ENCODE measurements at regions not wholly inside any gene's neighbourhood (a gene's known extent, or its start where the extent isn't known, plus 50 kb on each side); places are given as distances from the start of the nearest gene placed in this dataset.

DNA sequence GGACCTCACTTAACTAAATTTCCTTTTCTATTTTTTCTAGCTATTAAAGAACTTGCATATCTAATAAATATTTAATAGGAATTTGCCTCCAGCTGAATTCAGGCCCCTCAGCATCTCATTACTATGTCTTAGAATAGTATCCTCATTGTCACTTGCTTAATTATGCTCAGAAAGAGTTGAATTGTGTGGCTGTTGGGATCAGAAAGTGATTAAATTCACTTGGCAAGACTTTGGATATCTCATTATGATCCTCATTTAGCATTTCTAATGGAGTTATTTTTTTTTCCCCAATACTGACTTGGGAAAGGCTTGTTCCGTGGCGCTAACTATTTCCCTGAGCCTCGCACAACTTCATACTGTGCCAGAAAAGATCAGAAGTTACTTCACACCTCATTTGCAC is 158.8 kb downstream of the IDS start:
- Histone ChIP-seq H3K27ac (no peak overlapping the region), H3K36me3 (no peaks in the 10 kb centered on the region), H3K27me3 (no peaks in the 10 kb centered on the region), H3K4me1 (no peaks in the 10 kb centered on the region), H3K4me3 (no peak overlapping the region), H3K9me3 (no peaks in the 10 kb centered on the region)
- intact Hi-C loops (cut with DNase I; ENCODE audit: low total_unique reads) = no loop called here
- DNase-seq = no peak
- TF ChIP-seq POLR2A (IDR thresholded peaks at IDR 0.05) = no peak
- TF ChIP-seq, protein P1, sequence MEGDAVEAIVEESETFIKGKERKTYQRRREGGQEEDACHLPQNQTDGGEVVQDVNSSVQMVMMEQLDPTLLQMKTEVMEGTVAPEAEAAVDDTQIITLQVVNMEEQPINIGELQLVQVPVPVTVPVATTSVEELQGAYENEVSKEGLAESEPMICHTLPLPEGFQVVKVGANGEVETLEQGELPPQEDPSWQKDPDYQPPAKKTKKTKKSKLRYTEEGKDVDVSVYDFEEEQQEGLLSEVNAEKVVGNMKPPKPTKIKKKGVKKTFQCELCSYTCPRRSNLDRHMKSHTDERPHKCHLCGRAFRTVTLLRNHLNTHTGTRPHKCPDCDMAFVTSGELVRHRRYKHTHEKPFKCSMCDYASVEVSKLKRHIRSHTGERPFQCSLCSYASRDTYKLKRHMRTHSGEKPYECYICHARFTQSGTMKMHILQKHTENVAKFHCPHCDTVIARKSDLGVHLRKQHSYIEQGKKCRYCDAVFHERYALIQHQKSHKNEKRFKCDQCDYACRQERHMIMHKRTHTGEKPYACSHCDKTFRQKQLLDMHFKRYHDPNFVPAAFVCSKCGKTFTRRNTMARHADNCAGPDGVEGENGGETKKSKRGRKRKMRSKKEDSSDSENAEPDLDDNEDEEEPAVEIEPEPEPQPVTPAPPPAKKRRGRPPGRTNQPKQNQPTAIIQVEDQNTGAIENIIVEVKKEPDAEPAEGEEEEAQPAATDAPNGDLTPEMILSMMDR (IDR thresholded peaks at IDR 0.05) = no peak

DNA sequence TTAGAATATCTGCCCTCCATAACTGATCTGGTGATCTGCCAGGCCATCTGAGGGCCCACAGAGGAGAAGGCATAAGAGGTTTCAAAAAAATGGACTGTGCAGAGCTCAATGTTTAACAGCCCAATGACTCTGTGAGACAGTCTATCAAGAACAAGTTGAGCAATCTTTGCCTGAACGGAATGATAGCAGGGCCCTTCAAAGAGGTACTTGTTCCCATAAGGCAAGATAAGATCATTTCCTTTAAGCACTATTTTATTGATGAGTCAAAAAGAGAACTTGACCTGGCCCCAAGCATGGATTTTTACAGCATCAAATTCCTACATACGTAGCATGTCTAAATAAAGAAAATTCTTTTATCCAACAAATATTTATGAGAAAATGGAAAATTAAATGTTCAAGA is 182.8 kb downstream of the IDS start:
- H3K9me3 ChIP-seq = no peaks in the 10 kb centered on the region
- H3K4me1 ChIP-seq = no peaks in the 10 kb centered on the region
- no peak for TF ChIP-seq POLR2A (IDR thresholded peaks at IDR 0.05)
- TF ChIP-seq, protein P1 (IDR thresholded peaks at IDR 0.05) = no peak
- H3K36me3 ChIP-seq = no peaks in the 10 kb centered on the region
- H3K27me3 ChIP-seq = no peaks in the 10 kb centered on the region
- no peak for DNase-seq
- H3K4me3 ChIP-seq = no peak overlapping the region
- no peak overlapping the region for H3K27ac ChIP-seq
- intact Hi-C loops (cut with DNase I; ENCODE audit: low total_unique reads) = no loop called here

DNA sequence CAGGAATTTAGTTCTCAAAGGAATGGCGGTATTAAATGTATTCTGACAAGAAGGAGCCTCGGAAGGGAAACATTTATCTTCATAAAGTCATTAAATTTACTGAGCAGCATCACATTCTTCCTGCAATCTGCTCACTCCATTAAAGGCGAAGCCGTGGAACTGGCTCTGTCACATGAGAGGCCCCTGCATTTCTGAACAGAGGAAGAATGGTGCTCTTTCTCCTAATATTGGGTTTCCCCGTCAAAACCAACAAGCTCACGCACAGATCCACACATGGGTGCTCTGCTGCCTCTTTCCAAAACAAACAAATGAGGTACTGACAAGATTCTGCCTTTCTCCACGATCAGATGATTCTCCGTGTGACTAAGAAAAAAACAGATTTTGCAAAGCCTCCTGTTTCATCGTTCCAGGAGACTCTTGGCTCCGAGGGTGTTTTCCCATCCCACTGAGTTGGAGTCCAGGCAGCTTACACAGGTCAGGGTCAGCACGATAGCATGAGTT is 191.2 kb downstream of the IDS start:
- intact Hi-C loops (cut with DNase I; ENCODE audit: low total_unique reads) = no loop called here
- no peak overlapping the region for H3K4me3 ChIP-seq
- no peak for DNase-seq
- no peaks in the 10 kb centered on the region for H3K36me3 ChIP-seq
- no peaks in the 10 kb centered on the region for H3K27me3 ChIP-seq
- H3K27ac ChIP-seq = peak overlapping the region in 1 of 2 donors; percentile 49
- H3K9me3 ChIP-seq = no peaks in the 10 kb centered on the region
- no peaks in the 10 kb centered on the region for H3K4me1 ChIP-seq
- no peak for TF ChIP-seq POLR2A (IDR thresholded peaks at IDR 0.05)
- TF ChIP-seq, protein P1 (IDR thresholded peaks at IDR 0.05) = no peak

DNA sequence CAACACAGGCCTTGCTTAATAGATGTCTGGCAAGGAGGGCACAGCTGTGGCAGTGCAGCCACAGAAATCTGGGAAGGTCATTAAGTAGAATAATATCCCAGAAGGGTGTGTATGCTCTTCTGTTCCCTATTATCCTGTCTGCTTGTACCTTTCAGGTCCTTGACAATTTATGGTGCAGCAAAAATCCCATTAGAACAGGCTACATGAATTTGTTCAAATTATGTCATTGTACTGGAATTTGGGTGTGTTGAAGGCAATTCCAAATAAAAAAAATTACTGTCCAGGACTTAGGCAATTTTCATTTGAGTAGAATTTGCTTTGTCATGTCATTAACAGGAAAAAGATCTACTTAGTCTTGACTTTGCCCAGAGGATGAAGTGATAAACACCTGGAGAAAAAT is 192.1 kb downstream of the IDS start:
- TF ChIP-seq POLR2A (IDR thresholded peaks at IDR 0.05) = no peak
- TF ChIP-seq, protein P1 (IDR thresholded peaks at IDR 0.05) = no peak
- DNase-seq = no peak
- Histone ChIP-seq H3K9me3 (no peaks in the 10 kb centered on the region), H3K4me1 (no peaks in the 10 kb centered on the region), H3K27ac (peak overlapping the region in 1 of 2 donors; percentile 49), H3K36me3 (no peaks in the 10 kb centered on the region), H3K27me3 (no peaks in the 10 kb centered on the region), H3K4me3 (no peak overlapping the region)
- intact Hi-C loops (cut with DNase I; ENCODE audit: low total_unique reads) = no loop called here

DNA sequence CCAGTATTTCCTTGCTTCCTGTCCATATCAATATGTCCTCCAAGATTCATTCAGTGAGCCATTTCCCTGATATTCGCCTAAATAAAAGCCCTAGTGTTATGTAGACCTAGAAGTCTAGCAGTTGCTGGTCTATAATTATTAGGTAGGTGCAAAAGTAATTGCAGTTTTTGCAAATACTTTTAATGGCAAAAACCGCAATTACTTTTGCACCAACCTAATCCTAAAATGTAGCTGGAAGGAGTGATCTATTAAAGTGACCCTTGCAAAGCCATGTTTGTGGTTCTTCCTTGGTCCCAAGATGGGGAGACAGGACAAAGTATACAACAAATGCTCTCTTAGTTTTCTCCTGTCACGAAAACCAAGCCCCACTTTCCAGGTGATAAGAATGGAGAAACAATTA is 193.0 kb downstream of the IDS start:
- Histone ChIP-seq H3K27me3 (no peaks in the 10 kb centered on the region), H3K4me1 (no peaks in the 10 kb centered on the region), H3K27ac (no peak overlapping the region), H3K9me3 (no peaks in the 10 kb centered on the region), H3K4me3 (no peak overlapping the region), H3K36me3 (no peaks in the 10 kb centered on the region)
- DNase-seq = no peak
- TF ChIP-seq, protein P1 (IDR thresholded peaks at IDR 0.05) = no peak
- TF ChIP-seq POLR2A (IDR thresholded peaks at IDR 0.05) = no peak
- intact Hi-C loops (cut with DNase I; ENCODE audit: low total_unique reads) = no loop called here
